OCI-LY7 (cell line): ENCODE measurements at regions not wholly inside any gene's neighbourhood (a gene's known extent, or its start where the extent isn't known, plus 50 kb on each side); places are given as distances from the start of the nearest gene placed in this dataset.
"Not testable (repeated sequence)": the region's sequence is repeated elsewhere in the genome, so short reads cannot be mapped to it uniquely, and the experiment has no call there.

Experiments used
- BruUV-seq: library from RNA; stranded (reverse); fragments of 400-500 nt; replicated peaks from 2 replicates; lab custom pipeline; 2021; lab: Mats Ljungman, UMichigan
- CTCF ChIA-PET: fragments of 300-600 bp; sonication (Branson Sonifier 250); formaldehyde crosslinking; loops from one replicate; lab custom pipeline; 2022; ENCODE audit warnings: antibody characterized with exemption; ENCODE audit not compliant: unreplicated experiment; lab: Charles Lee
- POLR2A ChIA-PET: fragments of 300-600 bp; sonication (Branson Sonifier 250); formaldehyde crosslinking; loops from one replicate; lab custom pipeline; 2022; ENCODE audit warnings: antibody characterized with exemption; lab: Charles Lee
- DNase-seq: peaks from one replicate; pipeline ENCODE4 v3.0.0-alpha.2; 2015; ENCODE audit warnings: low spot score
- H2AFZ ChIP-seq: fragments of 200-600 bp; sonication (generic), shearing (Covaris generic); 2 replicates; pipeline ENCODE4 v1.6.1; 2014; ENCODE audit warnings: mild to moderate bottlenecking, antibody characterized with exemption, low read length, moderate library complexity
- H3K27ac ChIP-seq: fragments of 200-600 bp; sonication (generic); 2 replicates; pipeline ENCODE4 v1.5.1; 2014; ENCODE audit warnings: mixed run types, low read depth, mild to moderate bottlenecking, moderate library complexity, low read length, inconsistent platforms; ENCODE audit not compliant: poor library complexity, severe bottlenecking
- H3K36me3 ChIP-seq: fragments of 200-600 bp; sonication (generic); 2 replicates; pipeline ENCODE4 v1.6.1; 2014; ENCODE audit warnings: mild to moderate bottlenecking, antibody characterized with exemption, low read length, moderate library complexity, mixed read lengths; ENCODE audit not compliant: insufficient read depth
- H3K4me1 ChIP-seq: fragments of 200-600 bp; sonication (generic); 2 replicates; pipeline ENCODE4 v1.5.1; 2014; ENCODE audit warnings: mild to moderate bottlenecking, low read length; ENCODE audit not compliant: insufficient read depth, poor library complexity, severe bottlenecking
- H3K4me2 ChIP-seq: fragments of 200-600 bp; sonication (generic); 2 replicates; pipeline ENCODE4 v1.6.1; 2014; ENCODE audit warnings: mild to moderate bottlenecking, low read length
- H3K4me3 ChIP-seq: fragments of 200-600 bp; sonication (generic); 2 replicates; pipeline ENCODE4 v1.5.1; 2014; ENCODE audit warnings: mild to moderate bottlenecking, low read depth, low read length; ENCODE audit not compliant: poor library complexity, severe bottlenecking
- H3K79me2 ChIP-seq: fragments of 200-600 bp; sonication (generic); 2 replicates; pipeline ENCODE4 v1.6.1; 2016; ENCODE audit warnings: low read depth, mild to moderate bottlenecking, low read length, moderate library complexity, mixed read lengths; ENCODE audit not compliant: insufficient read depth
- H3K9me2 ChIP-seq: fragments of 200-600 bp; sonication (generic); 2 replicates; pipeline ENCODE4 v1.6.1; 2016; ENCODE audit warnings: mild to moderate bottlenecking, low read length, mixed read lengths; ENCODE audit not compliant: insufficient read depth
- H3K9me3 ChIP-seq: fragments of 200-600 bp; sonication (generic); 2 replicates; pipeline ENCODE4 v1.6.1; 2014; ENCODE audit warnings: mild to moderate bottlenecking, mixed run types, low read length, mixed read lengths
- H4K20me1 ChIP-seq: fragments of 200-600 bp; sonication (generic); 2 replicates; pipeline ENCODE4 v1.6.1; 2014; ENCODE audit warnings: mild to moderate bottlenecking, antibody characterized with exemption, low read length, moderate library complexity, mixed read lengths; ENCODE audit not compliant: insufficient read depth
- EZH2phosphoT487 ChIP-seq: fragments of 200-600 bp; sonication (generic); IDR thresholded peaks from 2 replicates; pipeline ENCODE4 v1.6.1; 2018; ENCODE audit warnings: low read depth, borderline replicate concordance, mild to moderate bottlenecking, mixed run types, antibody characterized with exemption, low read length, moderate library complexity, mixed read lengths
- intact Hi-C: fragments of 100-400 bp; cut with micrococcal nuclease; formaldehyde crosslinking; loops from one replicate; pipeline ENCODE4 v1.10.0; 2022; ENCODE audit not compliant: unreplicated experiment
- TF ChIP-seq, protein P1 (sequence below): fragments of 200-600 bp; sonication (generic); conservative IDR thresholded peaks from 2 replicates; pipeline ENCODE4 v1.5.1; 2014; ENCODE audit warnings: mild to moderate bottlenecking, antibody characterized with exemption, low read length, moderate library complexity, mixed read lengths

- no peaks in the 10 kb centered on the region for H3K36me3 ChIP-seq
- H3K79me2 ChIP-seq: no peaks in the 10 kb centered on the region
- H3K27ac ChIP-seq: no peak overlapping the region
- no peaks in the 10 kb centered on the region for H3K4me1 ChIP-seq
- H3K9me3 ChIP-seq: no peaks in the 10 kb centered on the region
- no peak for DNase-seq
- BruUV-seq: no TSS peak
- no peak overlapping the region for H3K4me3 ChIP-seq
- POLR2A ChIA-PET: no interaction called here
- CTCF ChIA-PET: no interaction called here
- TF ChIP-seq, protein P1, sequence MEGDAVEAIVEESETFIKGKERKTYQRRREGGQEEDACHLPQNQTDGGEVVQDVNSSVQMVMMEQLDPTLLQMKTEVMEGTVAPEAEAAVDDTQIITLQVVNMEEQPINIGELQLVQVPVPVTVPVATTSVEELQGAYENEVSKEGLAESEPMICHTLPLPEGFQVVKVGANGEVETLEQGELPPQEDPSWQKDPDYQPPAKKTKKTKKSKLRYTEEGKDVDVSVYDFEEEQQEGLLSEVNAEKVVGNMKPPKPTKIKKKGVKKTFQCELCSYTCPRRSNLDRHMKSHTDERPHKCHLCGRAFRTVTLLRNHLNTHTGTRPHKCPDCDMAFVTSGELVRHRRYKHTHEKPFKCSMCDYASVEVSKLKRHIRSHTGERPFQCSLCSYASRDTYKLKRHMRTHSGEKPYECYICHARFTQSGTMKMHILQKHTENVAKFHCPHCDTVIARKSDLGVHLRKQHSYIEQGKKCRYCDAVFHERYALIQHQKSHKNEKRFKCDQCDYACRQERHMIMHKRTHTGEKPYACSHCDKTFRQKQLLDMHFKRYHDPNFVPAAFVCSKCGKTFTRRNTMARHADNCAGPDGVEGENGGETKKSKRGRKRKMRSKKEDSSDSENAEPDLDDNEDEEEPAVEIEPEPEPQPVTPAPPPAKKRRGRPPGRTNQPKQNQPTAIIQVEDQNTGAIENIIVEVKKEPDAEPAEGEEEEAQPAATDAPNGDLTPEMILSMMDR: no peak
- TF ChIP-seq EZH2phosphoT487: no peak
- intact Hi-C loops: no loop called here
- H3K9me2 ChIP-seq: no peaks in the 10 kb centered on the region
- no peaks in the 10 kb centered on the region for H4K20me1 ChIP-seq
- no peak overlapping the region for H3K4me2 ChIP-seq
- H2AFZ ChIP-seq: no peak overlapping the region
These were observed 133.2 kb downstream of the SLC38A4 start for GRCh38 chr12:46692606-46693005.

GRCh38 chr12:46686267-46686942, 139.4 kb downstream of the SLC38A4 start:
- Histone ChIP-seq H4K20me1 (no peaks in the 10 kb centered on the region), H3K4me1 (no peaks in the 10 kb centered on the region), H3K36me3 (no peaks in the 10 kb centered on the region), H3K27ac (no peak overlapping the region), H3K79me2 (no peaks in the 10 kb centered on the region), H3K4me2 (no peak overlapping the region), H3K9me3 (no peaks in the 10 kb centered on the region), H3K9me2 (no peaks in the 10 kb centered on the region), H3K4me3 (no peak overlapping the region), H2AFZ (no peak overlapping the region)
- BruUV-seq: no TSS peak
- ChIA-PET CTCF (no interaction called here), POLR2A (interaction anchor here (0.6 to 0.7 kb wide), 4 partner anchors 9 to 218 kb away, joined by 3 to 4 read pairs (median 3); no protein-coding TSS in a partner anchor)
- intact Hi-C loops: no loop called here
- DNase-seq: no peak
- TF ChIP-seq EZH2phosphoT487: no peak
- TF ChIP-seq, protein P1: no peak

DNA sequence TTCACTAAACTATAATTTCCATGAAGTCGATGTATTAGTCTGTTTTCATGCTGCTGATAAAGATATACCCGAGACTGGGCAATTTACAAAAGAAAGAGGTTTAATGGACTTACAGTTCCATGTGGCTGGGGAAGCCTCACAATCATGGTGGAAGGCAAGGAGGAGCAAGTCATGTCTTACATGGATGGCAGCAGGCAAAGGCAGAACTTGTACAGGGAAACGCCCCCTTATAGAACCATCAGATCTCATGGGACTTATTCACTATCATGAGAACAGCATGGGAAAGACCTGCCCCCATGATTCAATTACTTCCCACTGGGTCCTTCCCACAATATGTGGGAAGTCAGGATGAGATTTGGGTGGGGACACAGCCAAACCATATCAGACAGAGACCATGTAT, 141.6 kb downstream of the SLC38A4 start:
- H3K36me3 ChIP-seq, H4K20me1 ChIP-seq, H3K9me3 ChIP-seq, BruUV-seq, H3K79me2 ChIP-seq, intact Hi-C loops, CTCF ChIA-PET, DNase-seq, H2AFZ ChIP-seq, H3K9me2 ChIP-seq, H3K27ac ChIP-seq, POLR2A ChIA-PET, H3K4me1 ChIP-seq, H3K4me2 ChIP-seq, H3K4me3 ChIP-seq: not testable (repeated sequence)
